Globus pallidus (tissue), 1 donor: ENCODE measurements at regions not wholly inside any gene's neighbourhood (a gene's known extent, or its start where the extent isn't known, plus 50 kb on each side); places are given as distances from the start of the nearest gene placed in this dataset.

Experiments used
- DNase-seq: peaks from one replicate; pipeline ENCODE4 v3.0.0-alpha.2; 2015; ENCODE audit warnings: low spot score

DNA sequence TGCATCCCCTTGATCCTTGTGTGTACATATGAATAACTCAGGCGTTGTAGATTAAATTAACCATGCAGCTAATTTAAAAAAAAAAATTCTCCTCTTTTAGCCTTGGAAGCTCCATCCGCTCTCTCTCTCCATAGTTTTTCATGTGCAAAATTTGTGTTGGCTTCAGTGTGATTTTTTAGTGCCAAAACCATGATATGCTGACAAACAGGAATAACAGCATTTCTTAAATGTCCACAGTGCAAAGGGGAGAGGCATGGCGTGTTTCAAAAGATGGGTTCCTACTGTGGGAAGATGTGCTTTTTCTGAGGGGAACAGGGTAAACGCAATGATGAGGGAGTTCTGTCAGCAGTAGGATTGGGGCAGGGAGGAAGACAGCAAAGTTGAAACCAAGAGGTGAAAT is 247.0 kb downstream of the ICOS start:
- no peak for DNase-seq

DNA sequence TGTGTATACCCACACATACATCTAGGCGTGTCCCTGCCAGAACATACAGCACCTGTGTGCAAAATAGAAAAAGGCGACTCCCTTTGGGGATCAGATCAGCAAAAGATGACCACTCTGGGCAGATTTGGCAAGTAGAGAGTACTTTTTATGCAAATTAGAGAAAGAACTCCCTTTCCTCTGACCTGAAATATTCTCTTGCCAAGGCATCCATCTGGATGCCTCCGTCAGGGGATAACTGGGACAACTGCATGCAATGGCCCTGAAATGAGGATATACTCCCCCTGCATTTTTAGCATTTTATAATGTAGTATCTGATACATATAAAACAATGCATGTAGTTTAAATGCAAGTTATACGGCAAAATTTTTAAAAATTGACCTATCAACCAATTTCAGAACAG is 247.7 kb downstream of the ICOS start:
- DNase-seq: no peak

DNA sequence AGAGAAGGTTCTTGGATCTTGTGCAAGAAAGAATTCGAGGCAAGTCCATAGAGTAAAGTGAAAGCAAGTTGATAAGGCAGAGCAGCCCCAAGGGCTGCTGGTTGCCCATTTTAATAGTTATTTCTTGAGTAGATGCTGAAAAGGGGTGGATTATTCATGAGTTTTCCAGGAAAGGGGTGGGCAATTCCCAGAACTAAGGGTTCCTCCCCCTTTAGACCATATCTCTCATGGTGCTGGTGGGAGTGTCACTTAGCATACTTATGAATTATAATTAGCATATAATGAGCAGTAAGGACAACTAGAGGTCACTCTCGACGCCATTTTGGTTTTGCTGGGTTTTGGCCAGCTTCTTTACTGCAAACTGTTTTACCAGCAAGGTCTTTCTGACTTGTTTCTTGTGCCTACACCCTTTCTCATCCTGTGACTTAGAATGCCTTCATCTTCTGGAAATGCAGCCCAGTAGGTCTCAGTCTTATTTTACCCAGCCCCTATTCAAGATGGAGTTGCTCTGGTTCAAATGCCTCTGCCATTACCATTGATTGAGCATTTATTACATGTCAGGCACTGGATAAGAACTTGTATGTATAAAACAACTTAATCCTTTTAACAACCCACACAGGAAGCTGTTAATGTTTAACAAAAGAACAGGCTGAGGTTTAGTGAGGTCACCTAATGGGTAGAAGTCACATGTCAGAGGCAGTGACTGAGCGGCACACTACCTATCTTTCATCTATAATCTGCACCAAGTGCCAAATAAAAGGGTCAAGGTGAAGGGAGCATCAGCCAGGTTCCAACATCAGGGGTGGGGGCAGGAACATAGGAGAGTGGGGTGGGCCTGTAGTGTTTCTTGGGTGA is 250.9 kb downstream of the ICOS start:
- DNase-seq: no peak

DNA sequence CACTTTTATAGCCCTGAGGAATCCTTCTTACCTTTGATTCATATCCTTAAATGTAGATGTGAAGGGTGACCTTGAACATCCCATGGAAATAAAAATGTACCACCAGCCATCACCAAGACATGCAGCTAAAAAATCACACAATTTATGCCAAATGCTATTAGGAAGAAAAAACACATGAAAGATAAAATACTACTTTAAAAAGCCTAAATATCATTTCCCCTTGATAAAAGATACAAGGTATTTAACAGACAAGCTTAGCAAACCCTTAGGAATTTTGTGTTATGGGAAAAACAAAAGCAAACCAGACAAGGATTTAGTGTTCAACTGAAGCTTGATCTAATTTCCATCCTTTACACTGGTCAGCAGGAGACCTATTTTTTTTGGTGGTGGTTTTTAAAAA is 255.0 kb downstream of the ICOS start:
- no peak for DNase-seq

DNA sequence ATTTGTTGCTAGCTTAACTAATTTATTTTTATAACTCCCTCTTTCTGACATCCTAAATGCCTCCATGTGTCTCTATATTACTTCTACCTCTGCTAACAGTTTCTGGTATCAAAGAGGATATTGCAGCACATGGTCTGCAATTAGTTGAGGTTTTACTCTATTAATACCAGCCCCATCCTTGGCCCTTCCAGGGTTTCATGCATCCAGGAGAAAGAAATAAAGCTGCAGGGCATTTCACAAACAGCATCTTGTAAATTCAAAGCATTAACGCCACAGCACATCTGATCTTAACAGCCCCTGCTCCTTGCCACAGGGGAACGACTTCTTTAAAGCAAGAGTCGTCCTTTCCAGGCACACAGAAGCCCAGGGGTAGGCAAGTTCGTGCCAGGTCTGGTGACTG is 258.9 kb downstream of the ICOS start:
- DNase-seq: no peak

DNA sequence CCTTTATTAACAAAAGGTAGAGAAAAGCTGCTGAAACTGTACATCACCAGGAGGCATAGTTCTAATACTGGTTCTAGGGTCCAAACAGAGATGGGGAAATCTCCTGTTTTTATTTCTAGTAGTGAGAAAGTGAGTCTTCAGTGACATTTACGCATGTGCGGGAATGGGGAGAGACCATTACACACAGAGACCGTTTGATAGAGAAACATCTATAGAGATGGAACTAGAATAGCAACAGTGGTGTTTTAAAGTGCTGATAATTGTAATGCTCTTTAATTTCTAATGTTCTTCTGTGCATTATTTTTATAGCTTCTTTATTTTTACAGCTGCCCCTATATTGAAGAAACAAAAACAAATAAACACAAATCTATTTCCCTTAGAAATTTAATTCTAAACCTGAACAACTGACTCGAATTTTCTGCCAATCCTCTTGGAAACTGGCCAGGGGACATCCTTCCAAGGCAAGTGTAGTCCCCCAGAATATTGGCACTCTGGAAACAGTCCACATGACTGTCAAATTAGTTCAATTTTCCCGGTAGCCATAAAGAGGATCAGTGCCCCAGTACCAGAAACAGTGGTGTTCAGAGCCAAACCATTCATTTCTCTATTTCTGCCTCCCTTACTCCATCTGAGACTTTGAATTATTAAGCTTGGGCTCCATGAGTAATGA is 260.9 kb downstream of the ICOS start:
- peak; percentile 10 for DNase-seq

DNA sequence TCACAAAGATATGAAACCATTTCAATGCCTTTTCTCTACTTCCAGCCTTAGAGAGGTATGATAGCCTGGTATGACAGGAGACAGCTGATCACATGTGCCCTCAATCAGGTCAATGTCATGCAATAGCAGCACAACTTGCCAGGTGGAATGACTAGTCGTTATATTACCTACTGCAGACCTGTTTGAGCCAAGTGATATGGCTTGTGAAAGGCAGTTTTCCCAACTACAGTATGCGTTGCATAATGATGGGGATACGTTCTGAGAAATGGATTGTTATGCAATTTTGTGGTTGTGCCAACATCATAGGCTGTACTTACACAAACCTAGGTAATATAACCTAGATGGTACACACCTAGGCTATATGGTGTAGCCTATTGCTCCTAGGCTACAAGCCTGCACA is 262.8 kb downstream of the ICOS start:
- DNase-seq: no peak

DNA sequence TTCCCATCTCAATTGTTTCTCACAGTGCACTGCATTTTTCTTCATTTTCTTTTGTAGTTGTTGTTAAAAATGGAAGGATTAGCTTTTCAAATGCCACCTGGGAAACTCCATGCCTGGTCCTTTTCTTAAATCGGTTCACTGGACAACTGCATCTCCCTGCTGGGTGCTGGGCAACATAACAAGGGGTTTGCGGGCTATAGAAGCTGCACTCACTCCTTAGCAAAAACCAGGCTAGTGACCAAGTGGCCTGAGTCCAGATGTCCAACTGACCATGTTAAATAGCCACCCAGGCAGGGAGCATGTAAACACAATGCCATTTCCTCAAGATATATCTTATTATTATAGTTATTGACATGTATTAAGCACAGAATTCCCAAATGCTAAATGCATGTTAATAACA is 264.9 kb downstream of the ICOS start:
- no peak for DNase-seq

DNA sequence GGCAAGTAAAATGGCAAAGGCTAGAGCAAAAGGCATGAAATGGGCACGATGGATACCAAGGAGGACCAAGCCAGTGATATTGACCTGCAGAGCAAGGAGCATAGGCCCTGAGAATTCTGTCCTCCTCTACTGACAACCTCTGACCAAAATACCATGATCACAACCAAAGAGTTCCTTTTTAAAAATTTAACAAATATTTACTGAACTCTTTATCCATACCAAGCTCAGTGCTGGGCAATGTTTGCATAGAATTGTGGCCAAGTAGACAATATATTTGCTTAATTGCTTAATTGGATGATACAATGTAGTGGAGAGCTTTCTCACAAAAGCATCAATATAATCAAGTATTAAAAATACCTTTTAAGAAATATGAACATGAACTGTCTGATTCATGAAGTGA is 265.7 kb downstream of the ICOS start:
- no peak for DNase-seq

DNA sequence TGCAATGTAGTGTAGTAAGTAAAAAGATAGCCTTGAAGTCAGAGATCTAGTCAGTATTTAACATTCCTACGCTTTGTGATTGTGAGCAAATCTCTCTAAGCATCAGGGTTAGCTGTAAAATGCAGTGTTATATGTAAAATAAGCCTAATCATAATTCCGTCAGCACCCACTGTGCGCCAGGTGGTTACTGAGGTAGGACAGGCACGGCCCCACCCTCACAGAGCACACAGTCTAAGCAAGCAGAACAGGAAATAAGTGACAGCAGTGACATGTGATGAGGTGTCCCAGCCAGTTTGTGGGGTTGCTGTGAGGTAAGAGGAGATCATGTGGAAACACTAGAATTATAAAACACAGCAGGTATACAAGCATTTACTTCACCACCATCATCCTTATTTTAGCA is 267.1 kb downstream of the ICOS start:
- no peak for DNase-seq

DNA sequence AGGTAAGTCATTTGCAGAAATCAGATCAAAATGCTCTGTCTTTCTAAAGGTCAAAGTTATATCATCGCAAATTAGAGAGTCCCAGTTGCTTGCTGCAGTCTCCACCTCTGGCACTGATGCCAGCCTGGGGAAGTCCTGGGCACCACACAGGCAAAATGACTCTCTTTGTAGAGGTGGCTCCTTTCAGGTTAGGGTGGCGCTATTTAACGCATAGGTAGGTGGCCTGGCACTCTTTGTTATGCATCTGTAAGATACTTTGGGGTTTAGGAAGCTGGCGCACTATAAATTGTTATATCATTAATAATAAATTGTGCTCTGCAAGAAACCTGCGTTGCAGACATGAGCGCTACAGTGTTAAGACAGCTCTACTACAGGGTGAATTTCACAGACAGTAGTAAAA is 268.5 kb downstream of the ICOS start:
- no peak for DNase-seq

DNA sequence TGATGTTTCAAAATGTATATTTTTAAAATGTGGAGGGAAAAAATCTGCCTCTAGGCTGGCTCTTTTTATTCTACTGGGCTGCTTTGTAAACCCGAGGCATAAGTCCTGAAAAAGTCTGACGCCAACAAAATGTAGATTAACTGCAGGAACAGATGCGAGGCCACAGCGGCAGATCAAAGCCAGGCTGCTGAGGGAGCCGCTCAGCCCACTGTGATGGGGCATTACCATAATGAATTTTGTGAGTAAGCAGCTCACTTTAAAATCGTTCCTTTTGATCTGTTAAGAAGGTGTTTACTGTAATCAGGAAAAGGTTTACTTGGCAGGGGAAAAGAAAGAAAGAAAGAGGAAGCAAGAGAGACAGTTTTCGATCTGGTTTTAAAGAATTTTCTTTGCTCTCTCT is 269.0 kb downstream of the ICOS start:
- DNase-seq: no peak

DNA sequence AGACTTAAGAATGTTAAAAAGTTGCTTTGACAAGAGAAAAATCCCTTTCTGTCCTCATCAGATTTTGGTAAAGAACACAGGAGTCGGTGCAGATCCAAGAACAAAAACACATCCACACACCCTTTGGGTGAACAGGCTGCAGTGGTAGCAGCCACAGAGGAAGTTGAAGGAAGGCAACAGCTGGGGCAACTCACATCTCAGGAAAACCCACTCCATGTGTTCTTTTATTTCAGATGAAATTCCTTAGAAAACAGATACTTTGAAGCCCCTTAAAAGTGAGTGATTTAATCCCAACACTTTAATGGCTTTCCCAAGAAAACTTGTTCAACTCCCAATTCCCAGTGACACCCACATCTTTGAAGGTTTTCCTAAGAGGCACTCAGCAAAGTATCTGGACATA is 271.3 kb downstream of the ICOS start:
- no peak for DNase-seq

DNA sequence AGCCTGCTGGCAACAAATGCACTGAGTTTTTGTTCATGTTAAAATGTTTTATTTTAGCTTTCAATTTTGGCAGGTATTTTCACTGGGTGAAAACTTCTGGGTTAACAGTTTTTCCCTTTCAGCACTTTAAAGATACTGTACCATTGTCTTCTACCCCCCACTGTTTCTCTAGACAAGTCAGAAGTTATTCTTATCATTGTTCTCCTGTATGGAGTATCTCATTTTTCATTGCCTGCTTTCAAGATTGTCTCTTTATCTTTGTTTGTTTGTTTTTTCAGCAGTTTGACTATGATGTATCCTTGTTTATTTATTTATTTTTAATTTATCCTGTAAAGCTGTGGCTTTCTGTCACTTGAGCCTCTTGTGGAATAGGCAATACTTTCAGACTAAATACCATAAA is 277.0 kb downstream of the ICOS start:
- DNase-seq: no peak

DNA sequence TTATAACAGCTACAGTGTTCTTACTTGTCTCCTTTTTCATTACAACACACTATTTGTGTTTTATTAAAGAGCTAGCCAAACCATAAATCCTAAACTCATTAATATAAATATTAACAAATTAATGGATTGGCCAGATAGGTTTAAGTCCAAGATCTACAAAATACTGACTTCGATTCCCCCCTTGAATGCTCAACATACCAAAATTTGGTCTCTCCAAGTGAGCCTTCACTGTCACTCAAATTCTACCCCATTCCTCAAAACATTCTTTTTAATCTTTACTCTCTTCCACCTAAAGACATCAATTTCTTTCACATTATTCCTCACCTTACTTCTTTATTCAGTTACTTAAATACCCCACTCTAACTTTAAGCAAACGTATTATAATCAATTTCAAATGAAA is 281.5 kb downstream of the ICOS start:
- no peak for DNase-seq

DNA sequence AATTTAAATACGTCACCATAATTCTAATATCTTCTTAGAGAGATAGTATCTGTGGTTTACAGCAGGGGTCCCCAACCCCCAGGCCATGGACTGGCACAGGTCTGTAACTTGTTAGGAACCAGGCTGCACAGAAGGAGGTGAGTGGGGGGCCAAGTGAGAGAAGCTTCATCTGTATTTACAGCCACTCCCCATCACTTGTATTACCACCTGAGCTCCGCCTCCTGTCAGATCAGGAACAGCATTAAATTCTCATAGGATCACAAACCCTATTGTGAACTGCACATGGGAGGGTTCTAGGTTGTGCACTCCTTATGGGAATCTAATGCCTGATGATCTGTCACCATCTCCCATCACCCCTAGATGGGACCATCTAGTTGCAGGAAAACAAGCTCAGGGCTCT is 282.6 kb downstream of the ICOS start:
- DNase-seq: no peak

DNA sequence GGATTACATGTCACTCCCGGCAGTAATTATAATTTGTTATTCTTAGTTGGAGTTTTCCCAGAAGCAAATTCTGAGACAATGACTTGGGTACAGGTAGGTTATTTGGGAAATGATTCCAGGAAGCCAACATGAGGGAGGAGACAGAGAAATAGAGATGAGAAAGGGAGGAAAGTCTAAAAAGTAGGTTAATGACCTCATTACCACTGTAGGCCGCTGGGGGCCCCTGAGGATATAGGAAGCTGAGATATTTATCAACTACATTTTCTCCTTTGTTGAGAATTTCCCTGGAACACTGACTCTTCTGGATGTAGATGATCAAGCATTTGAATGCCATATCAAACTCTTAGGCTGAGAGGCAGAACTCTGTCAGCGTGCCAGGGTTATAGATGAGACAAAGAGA is 284.3 kb downstream of the ICOS start:
- no peak for DNase-seq

DNA sequence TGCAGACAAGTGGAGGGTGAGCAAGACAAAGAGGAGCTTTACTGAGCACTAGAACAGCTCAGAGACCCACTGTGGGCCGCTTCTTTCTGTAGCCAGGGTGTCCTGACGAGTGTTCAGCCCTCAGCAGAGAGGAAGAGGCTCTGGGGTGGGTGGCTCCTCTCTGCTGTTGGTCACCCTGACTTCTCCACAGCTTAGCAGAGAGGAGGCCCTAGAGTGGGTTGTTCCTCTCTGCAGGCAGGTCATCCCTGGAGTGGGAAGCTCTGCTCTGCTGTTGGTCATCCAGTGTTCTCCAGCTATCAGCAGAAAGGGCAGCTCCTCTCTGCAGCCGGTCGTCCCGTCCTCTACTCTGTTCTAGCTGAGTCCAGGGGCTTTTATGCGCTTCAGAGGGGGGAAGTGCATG is 286.5 kb downstream of the ICOS start:
- no peak for DNase-seq

DNA sequence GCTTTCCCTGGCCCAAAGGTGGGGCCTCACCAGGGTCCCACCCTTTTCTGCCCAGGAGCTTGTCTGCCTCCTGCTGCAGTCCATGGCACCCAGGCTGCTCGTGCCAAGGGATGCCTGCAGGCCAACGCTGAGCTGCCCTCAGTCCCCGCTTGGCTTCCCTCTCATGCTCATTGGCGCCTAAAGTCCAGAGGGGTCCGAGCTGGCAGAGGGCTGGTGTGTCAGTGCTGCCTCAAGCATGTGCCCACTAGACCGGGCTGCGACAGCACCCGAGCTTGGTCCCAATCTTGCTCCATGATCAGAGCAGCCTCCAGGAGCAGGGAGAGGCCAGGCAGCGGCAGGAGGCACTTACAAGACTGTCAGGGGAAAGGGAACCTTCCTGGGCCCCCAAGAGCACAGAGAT is 287.0 kb downstream of the ICOS start:
- no peak for DNase-seq

DNA sequence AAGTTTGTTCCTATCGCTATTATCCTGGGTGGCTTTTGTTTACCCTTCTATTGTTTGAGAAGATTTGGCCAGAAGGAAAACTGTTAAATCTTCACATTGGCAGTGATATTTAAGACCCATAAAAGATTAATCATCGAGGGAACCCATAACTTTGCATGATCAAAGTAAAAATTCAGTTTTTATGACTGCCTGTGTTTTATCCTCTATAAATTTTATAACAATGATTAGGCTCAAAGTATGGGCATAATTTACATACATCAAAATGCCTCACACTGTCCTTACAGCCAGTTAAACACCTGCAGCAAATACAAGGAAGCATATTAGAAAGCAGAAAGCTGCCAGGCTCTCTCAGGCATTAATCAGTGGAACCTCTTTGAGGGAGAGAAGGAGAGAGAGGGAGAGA is 289.1 kb downstream of the ICOS start:
- no peak for DNase-seq

DNA sequence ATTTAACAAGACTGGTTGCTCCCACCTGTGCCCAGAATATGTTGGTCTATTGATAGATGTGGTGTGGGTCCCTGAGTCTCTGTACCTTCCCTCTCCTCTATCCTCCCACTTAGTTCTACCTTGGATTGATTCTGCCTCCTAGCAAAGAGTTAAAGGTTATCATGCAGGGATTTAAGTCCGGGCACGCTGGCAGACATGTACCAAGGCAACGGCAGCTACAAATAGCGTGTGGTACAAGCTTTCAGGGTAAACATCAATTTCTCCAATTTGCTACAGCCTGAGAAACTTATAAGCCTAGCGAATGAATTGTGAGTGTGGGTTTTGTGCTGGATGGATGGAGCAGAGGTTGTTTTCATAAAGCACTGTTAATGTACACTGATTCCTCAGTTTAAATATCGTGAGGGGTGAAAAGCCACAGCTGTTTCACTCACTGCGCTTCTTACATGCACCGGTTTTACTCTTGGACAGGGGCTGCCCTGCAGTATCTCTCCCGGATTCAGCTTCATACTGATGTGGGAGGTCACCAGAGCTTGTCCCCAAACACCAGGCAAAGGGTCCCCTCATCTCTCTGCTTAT is 289.8 kb downstream of the ICOS start:
- no peak for DNase-seq

DNA sequence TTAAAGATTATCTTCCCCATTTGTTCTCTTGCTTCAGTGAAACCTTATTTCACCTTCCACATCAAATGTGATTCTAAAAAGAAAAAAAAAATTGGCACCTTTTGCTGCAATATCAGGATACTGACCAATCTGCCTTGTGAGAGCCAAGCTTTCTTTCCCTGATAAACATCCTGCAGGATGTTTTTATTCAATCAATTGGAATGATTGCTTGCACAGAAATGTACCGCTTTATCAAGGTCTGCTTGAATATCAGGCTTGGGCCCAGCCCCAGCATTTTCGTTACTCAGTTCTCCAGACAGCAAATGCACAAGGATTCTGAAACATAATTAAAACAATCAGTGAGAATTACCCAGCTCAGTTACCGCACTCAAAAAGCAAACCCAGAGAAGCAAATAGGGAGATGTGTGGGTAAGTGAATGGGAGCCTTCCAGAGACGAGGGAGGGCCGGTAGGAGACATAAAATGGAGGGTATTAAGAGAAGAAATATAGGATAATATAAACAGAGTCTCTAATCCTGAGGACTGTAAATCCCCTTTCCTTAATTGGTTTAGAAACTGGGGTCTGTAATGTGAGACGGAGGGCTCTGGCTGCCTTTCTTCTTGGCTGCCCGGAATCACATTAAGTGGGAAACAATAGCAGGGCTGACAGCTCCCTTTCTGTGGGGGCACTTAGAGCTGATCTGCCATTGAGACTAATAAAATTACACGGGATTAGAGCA is 291.8 kb downstream of the ICOS start:
- DNase-seq: no peak

DNA sequence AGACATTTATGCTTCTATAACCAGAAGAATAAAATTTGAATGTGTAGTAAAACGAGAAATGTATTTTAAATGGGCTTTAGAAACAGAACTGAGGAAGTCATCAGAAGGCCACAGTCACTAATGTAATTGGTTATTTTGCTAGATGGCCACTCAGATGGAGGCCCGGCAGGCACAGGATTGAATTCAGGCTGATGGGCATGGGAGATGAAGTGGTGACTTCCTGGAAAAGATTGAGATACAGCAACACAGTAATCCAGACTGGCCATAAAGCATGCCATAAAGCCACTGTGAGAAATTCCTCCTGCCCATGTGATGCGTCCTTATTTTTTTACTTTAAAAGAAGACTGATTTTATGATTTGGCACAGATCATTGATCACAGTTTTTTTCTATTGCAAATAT is 297.7 kb downstream of the ICOS start:
- DNase-seq: no peak
